ENCODE measurements at regions not wholly inside any gene's neighbourhood (a gene's known extent, or its start where the extent isn't known, plus 50 kb on each side); places are given as distances from the start of the nearest gene placed in this dataset.

- TF ChIP-seq EGR1 (IDR thresholded peaks at IDR 0.05) (no peak), TAF1 (IDR thresholded peaks at IDR 0.05; ENCODE audit: low read depth) (no peak), TEAD4 (IDR thresholded peaks at IDR 0.05) (no peak), YY1 (IDR thresholded peaks at IDR 0.05; ENCODE audit: low read depth) (no peak)
These were observed 891.9 kb upstream of the LRRTM1 start for GRCh38 chr2:81196383-81196851.

GRCh38 chr2:81195774-81196382 lies 891.3 kb upstream of the LRRTM1 start:
- TF ChIP-seq TEAD4 (IDR thresholded peaks at IDR 0.05) (no peak), MAX (IDR thresholded peaks at IDR 0.05) (no peak), REST (IDR thresholded peaks at IDR 0.05; ENCODE audit: low read depth) (no peak), NFIC (IDR thresholded peaks at IDR 0.05) (no peak), FOXM1 (IDR thresholded peaks at IDR 0.05; ENCODE audit: borderline replicate concordance, low read depth) (no peak), EP300 (IDR thresholded peaks at IDR 0.05; ENCODE audit: borderline replicate concordance) (no peak), TCF12 (IDR thresholded peaks at IDR 0.05; ENCODE audit: low read depth) (no peak), YY1 (IDR thresholded peaks at IDR 0.05; ENCODE audit: low read depth) (no peak), USF1 (IDR thresholded peaks at IDR 0.05) (no peak), EGR1 (IDR thresholded peaks at IDR 0.05) (no peak), RAD21 (IDR thresholded peaks at IDR 0.05; ENCODE audit: low read depth) (no peak)

GRCh38 chr2:81195017-81195773 lies 890.6 kb upstream of the LRRTM1 start:
- TF ChIP-seq YY1 (IDR thresholded peaks at IDR 0.05; ENCODE audit: low read depth) (no peak), RAD21 (IDR thresholded peaks at IDR 0.05; ENCODE audit: low read depth) (no peak), CREB1 (IDR thresholded peaks at IDR 0.05; ENCODE audit: low read depth) (no peak), MAX (IDR thresholded peaks at IDR 0.05) (no peak), ZBTB7A (IDR thresholded peaks at IDR 0.05; ENCODE audit: low read depth) (no peak), TCF12 (IDR thresholded peaks at IDR 0.05; ENCODE audit: low read depth) (no peak), EP300 (IDR thresholded peaks at IDR 0.05; ENCODE audit: borderline replicate concordance) (no peak), NFIC (IDR thresholded peaks at IDR 0.05) (no peak), TEAD4 (IDR thresholded peaks at IDR 0.05) (no peak), CEBPB (IDR thresholded peaks at IDR 0.05) (no peak), USF1 (IDR thresholded peaks at IDR 0.05) (no peak), TAF1 (IDR thresholded peaks at IDR 0.05; ENCODE audit: low read depth) (no peak), REST (IDR thresholded peaks at IDR 0.05; ENCODE audit: low read depth) (no peak), FOXM1 (IDR thresholded peaks at IDR 0.05; ENCODE audit: borderline replicate concordance, low read depth) (no peak), EGR1 (IDR thresholded peaks at IDR 0.05) (no peak)

GRCh38 chr2:81194581-81194980 lies 890.0 kb upstream of the LRRTM1 start:
- TF ChIP-seq NFIC (IDR thresholded peaks at IDR 0.05) (no peak), EGR1 (IDR thresholded peaks at IDR 0.05) (no peak), CREB1 (IDR thresholded peaks at IDR 0.05; ENCODE audit: low read depth) (no peak), REST (IDR thresholded peaks at IDR 0.05; ENCODE audit: low read depth) (no peak), TEAD4 (IDR thresholded peaks at IDR 0.05) (no peak), RAD21 (IDR thresholded peaks at IDR 0.05; ENCODE audit: low read depth) (no peak), ZBTB7A (IDR thresholded peaks at IDR 0.05; ENCODE audit: low read depth) (no peak), TCF12 (IDR thresholded peaks at IDR 0.05; ENCODE audit: low read depth) (no peak), YY1 (IDR thresholded peaks at IDR 0.05; ENCODE audit: low read depth) (no peak), CEBPB (IDR thresholded peaks at IDR 0.05) (no peak), TAF1 (IDR thresholded peaks at IDR 0.05; ENCODE audit: low read depth) (no peak), USF1 (IDR thresholded peaks at IDR 0.05) (no peak), EP300 (IDR thresholded peaks at IDR 0.05; ENCODE audit: borderline replicate concordance) (no peak), FOXM1 (IDR thresholded peaks at IDR 0.05; ENCODE audit: borderline replicate concordance, low read depth) (no peak), MAX (IDR thresholded peaks at IDR 0.05) (no peak)
